C4-2B (cell line): ENCODE measurements at regions not wholly inside any gene's neighbourhood (a gene's known extent, or its start where the extent isn't known, plus 50 kb on each side); places are given as distances from the start of the nearest gene placed in this dataset.

Experiments used
- ZFX ChIP-seq: fragments of 450-650 bp; IDR thresholded peaks from 2 replicates; pipeline ENCODE4 v1.6.1; 2017
- TF ChIP-seq, protein P1 (sequence below): fragments of 450-650 bp; conservative IDR thresholded peaks from 2 replicates; pipeline ENCODE4 v1.5.1; 2017; ENCODE audit warnings: mild to moderate bottlenecking

DNA sequence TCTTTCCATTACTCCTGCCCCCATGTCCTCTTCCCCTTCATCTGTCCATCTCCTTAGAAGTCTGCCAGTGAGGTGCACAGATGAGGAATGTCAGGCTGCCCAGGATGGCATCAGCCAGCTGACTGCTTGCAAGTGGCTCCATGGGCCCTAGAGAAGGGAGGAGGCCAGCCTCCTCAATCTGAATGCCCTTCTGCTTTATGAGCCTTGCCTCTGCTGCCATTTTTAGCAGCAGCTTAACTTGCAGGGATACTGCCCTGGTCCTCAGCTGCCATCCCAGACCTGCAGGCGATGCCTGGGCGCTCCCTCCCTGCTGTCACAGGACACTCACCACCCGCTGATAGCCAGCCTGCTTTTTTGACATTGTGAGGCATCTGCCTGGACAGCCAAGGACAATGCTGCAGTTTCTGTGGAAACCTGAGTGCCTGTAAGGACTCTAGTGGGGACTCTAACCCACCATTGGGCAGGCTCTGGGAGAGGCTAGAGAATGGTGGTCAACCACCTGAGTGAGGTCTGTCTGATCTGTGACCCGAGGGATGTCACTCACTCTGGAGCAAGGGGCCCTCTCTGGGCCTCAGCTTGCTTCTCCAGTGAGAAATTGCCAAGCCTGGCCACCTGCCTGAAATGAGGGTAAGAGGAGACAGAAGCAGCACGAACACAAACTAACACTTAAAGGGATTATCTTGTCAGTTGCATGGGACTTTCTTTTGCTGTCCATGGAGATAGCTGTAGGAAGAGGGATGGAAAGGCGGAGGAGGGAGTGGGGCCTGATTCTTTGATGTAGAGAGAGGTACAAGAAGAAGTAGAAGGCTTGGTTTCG, 185.0 kb downstream of the MIS18A start:
- TF ChIP-seq, protein P1, sequence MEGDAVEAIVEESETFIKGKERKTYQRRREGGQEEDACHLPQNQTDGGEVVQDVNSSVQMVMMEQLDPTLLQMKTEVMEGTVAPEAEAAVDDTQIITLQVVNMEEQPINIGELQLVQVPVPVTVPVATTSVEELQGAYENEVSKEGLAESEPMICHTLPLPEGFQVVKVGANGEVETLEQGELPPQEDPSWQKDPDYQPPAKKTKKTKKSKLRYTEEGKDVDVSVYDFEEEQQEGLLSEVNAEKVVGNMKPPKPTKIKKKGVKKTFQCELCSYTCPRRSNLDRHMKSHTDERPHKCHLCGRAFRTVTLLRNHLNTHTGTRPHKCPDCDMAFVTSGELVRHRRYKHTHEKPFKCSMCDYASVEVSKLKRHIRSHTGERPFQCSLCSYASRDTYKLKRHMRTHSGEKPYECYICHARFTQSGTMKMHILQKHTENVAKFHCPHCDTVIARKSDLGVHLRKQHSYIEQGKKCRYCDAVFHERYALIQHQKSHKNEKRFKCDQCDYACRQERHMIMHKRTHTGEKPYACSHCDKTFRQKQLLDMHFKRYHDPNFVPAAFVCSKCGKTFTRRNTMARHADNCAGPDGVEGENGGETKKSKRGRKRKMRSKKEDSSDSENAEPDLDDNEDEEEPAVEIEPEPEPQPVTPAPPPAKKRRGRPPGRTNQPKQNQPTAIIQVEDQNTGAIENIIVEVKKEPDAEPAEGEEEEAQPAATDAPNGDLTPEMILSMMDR: no peak
- TF ChIP-seq ZFX: no peak
